GM13976 (cell line): ENCODE measurements at regions not wholly inside any gene's neighbourhood (a gene's known extent, or its start where the extent isn't known, plus 50 kb on each side); places are given as distances from the start of the nearest gene placed in this dataset.
A peak's percentile ranks its signal among the peaks of the same experiment; 100 is the strongest.

Source experiments
- DNase-seq: peaks from one replicate; pipeline ENCODE4 v3.0.0; 2012; ENCODE audit warnings: low spot score
- CTCF ChIP-seq: IDR thresholded peaks from 2 replicates; pipeline ENCODE4 v1.5.1; 2012; ENCODE audit warnings: borderline replicate concordance, mild to moderate bottlenecking; ENCODE audit not compliant: insufficient read depth; ENCODE audit errors: extremely low read depth, missing control alignments, control extremely low read depth
- in situ Hi-C: fragments of 300-500 bp; cut with MboI; formaldehyde crosslinking; loops from one replicate; pipeline ENCODE4 v1.12.0; 2022; ENCODE audit warnings: low sequenced_read_pairs, mixed read lengths, inconsistent platforms; ENCODE audit not compliant: unreplicated experiment

- in situ Hi-C loops, result no loop called here
- peak; percentile 68 for TF ChIP-seq CTCF
- DNase-seq, result peak; percentile 53
Observed at GRCh38 chr1:34681480-34682451, 73.1 kb upstream of the GJB5 start.

GRCh38 chr1:34682452-34683223 lies 72.2 kb upstream of the GJB5 start:
- in situ Hi-C loops, result no loop called here
- DNase-seq, result no peak
- no peak for TF ChIP-seq CTCF

GRCh38 chr1:34683616-34684015 lies 71.2 kb upstream of the GJB5 start:
- no peak for TF ChIP-seq CTCF
- DNase-seq, result no peak
- in situ Hi-C loops, result no loop called here

GRCh38 chr1:34684266-34684665 lies 70.6 kb upstream of the GJB5 start:
- TF ChIP-seq CTCF, result no peak
- in situ Hi-C loops, result no loop called here
- DNase-seq, result no peak

GRCh38 chr1:34685225-34685624 lies 69.6 kb upstream of the GJB5 start:
- in situ Hi-C loops, result no loop called here
- TF ChIP-seq CTCF, result no peak
- no peak for DNase-seq

GRCh38 chr1:34686531-34686930 lies 68.3 kb upstream of the GJB5 start:
- DNase-seq, result no peak
- TF ChIP-seq CTCF, result no peak
- in situ Hi-C loops, result no loop called here
